ENCODE measurements at regions not wholly inside any gene's neighbourhood (a gene's known extent, or its start where the extent isn't known, plus 50 kb on each side); places are given as distances from the start of the nearest gene placed in this dataset.
"Not testable (repeated sequence)": the region's sequence is repeated elsewhere in the genome, so short reads cannot be mapped to it uniquely, and the experiment has no call there.

- no peak for DNase-seq (ENCODE audit: low read depth in 2 of 3, low spot score in 2 of 3)
Observed at GRCh38 chr14:83147006-83147405, 1613.4 kb upstream of the SEL1L start.

DNA sequence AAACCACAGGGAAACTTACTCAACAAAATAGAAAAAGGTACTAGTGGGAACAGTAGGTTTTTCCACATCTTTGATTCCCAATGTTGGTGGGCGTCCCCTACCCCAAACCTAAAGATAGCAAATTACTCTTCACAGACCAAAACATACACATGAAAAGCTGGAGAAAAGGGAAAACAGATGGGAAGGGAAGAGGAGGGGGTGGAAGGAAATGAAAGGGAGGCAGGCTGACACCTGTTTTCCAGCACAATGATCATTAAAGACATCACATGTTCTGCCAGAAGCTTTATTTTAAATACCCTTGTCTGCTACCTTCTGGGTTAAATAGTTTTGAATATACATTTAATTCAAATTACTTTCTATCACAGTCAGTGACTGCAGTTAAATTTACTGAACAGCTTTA, 1617.9 kb upstream of the SEL1L start:
- no peak for DNase-seq (ENCODE audit: low read depth in 2 of 3, low spot score in 2 of 3)

DNA sequence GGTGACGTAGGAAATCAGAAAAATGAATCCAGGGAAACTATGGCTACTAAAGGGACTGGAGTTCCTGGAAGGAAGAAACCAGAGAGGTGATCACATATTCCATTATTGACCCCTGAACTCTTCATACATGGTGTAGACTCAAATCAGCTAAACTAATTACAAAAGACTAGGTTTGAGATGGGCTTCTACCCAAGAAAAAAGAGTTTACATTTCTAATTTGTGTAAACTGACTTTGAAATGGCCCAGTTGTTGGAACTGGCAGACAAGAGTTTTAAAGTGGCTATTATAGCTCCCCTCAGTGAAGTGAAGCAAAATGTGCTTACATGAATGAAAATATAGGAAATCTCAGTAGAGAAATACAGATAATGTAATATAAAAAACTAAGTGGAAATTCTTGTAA, 1619.4 kb upstream of the SEL1L start:
- no peak for DNase-seq (ENCODE audit: low read depth in 2 of 3, low spot score in 2 of 3)

- DNase-seq (ENCODE audit: low read depth in 2 of 3, low spot score in 2 of 3): no peak
Observed at GRCh38 chr14:83162361-83162929, 1628.8 kb upstream of the SEL1L start.

GRCh38 chr14:83163016-83163415, 1629.4 kb upstream of the SEL1L start:
- DNase-seq (ENCODE audit: low read depth in 2 of 3, low spot score in 2 of 3): no peak

DNA sequence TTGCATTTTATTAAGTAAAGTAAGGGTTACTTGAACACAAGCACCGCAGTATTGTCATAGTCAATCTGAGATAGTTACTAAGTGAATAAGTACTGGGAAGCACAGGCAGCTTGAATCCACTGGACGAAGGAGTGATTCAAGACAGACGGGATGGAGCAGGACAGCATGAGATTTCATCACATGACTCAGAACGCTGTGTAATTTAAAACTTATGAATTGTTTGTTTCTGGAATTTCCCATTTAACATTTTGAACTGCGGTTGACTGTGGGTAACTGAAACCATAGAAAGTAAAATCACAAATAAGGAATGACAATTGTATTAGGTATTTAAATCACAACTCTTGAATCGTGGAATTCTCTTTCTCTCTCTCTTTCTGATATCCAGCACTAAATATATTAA, 1630.4 kb upstream of the SEL1L start:
- no peak for DNase-seq (ENCODE audit: low read depth in 2 of 3, low spot score in 2 of 3)

DNA sequence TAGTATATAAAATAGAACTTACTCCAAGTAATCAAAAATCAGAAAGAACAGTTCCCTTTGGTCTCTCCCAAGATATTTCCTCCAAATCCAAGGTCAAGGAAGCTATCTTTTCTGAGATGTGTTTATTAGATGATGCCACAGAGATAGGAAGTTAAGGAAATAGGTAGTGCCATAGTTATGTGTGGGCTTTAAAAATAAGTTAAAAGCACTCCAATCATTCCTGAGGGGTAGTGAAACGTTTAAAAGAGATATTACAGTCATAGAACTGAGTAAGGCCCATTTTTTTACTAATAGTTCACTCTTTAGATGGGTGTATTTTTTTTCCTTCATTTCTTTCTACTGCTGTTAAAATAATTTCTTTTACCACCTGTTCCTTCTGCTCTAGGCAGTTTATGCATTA, 1630.9 kb upstream of the SEL1L start:
- DNase-seq (ENCODE audit: low read depth in 2 of 3, low spot score in 2 of 3): no peak

DNA sequence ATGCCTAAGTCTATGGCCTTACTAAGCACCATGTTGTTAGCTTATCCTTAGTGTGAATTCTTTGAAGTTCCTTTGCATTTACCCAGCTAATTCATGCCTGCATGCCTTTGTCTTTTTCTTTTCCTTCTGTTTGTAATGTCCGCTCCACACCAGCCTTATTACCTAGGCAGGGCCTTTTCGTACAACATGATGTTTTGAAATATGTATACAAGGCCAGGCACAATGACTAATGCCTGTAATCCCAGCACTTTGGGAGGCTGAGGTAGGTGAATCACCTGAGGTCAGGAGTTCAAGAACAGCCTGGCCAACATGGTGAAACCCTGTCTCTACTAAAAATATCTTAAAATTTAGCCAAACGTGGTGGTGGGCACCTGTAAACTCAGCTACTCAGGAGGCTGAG, 1636.5 kb upstream of the SEL1L start:
- no peak for DNase-seq (ENCODE audit: low read depth in 2 of 3, low spot score in 2 of 3)

DNA sequence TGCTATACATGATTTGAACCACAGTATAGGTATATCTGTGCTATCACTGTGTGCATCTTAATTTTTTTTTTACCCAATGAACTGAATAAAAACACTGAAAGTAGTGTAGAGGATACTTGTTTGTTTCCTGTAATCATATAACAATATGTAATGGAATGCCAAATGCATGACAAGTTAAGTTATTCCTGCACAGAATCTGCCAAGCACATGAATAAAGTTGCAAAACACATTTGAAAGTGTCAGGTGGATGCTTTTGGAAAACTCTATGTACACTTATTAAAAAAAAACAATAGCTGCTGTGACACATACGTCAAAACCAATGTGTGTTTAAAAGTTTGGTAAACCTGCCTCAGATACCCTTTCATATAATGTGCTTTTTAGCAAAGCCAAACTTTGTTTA, 1638.1 kb upstream of the SEL1L start:
- DNase-seq (ENCODE audit: low read depth in 2 of 3, low spot score in 2 of 3): no peak

DNA sequence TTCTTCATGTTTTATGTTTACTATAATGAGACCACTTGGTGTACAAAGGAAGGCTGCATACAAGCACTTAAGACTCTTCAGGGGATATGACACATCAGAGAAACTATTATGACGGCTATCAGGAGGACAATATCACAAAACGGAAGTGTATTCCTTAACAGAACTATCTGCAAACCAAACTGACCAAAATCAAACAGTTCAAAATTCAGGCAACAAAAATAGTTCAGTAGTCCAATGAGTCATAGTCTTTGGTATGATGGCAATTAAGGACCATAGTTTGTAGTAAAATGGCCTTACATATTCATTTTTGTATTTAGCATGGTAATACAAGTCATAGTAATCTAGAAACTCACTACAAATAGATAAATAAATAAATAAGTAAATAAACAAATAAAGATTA, 1638.7 kb upstream of the SEL1L start:
- no peak for DNase-seq (ENCODE audit: low read depth in 2 of 3, low spot score in 2 of 3)

- DNase-seq (ENCODE audit: low read depth in 2 of 3, low spot score in 2 of 3): no peak
Observed at GRCh38 chr14:83173687-83174086, 1640.0 kb upstream of the SEL1L start.

GRCh38 chr14:83184531-83184930, 1650.9 kb upstream of the SEL1L start:
- no peak for DNase-seq (ENCODE audit: low read depth in 2 of 3, low spot score in 2 of 3)

DNA sequence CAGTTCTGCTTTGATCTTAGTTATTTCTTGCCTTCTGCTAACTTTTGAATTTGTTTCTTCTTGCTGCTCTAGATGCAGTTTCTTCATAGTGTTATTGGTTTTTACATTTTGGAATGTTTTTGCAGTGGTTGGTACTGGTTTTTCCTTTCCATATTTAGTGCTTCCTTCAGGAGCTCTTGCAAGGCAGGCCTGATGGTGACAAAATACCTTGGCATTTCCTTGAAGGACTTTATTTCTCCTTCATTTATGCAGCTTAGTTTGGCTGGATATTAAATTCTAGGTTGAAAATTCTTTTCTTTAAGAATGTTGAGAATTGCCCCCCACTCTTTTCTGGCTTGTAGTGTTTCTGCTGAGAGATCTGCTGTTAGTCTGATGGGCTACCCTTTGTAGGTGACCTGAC, 1654.7 kb upstream of the SEL1L start:
- not testable (repeated sequence) for DNase-seq (ENCODE audit: low read depth in 2 of 3, low spot score in 2 of 3)

- no peak for DNase-seq (ENCODE audit: low read depth in 2 of 3, low spot score in 2 of 3)
Observed at GRCh38 chr14:83196236-83196635, 1662.6 kb upstream of the SEL1L start.

DNA sequence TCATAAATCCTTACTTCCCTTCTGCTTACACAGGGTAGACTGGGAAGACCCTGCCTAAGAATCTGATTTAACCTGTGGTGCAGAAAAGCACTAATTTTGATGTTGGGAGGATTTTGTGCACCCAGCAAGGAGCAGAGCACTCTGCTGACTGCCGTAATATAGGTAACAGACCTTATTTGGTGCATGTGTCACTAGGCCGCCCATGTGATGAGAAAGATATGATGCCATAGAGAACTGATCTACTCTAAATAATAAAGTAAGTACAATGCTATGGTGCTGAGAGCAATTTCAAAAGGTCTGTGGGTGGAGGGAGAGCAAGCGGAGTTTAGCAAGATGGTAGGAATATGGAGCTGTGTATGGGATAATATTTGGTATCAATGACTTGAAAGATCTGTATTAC, 1663.6 kb upstream of the SEL1L start:
- DNase-seq (ENCODE audit: low read depth in 2 of 3, low spot score in 2 of 3): no peak

DNA sequence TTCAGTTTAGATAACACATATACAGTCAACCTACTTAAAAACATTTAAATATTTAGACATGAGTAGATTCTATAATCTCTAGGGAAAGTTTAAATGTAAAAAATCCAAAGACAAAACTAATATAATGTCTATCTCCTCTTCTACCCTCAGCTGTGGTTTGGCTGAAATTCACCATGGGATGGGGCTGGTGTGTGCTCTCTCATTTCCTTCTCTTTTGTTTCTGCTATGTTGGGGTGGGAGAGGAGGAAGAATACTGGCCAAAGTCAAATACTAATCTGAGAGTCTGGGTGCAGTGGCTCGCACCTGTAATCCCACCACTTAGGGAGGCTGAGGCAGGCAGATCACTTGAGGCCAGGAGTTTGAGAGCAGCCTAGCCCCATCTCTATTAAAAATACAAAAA, 1673.9 kb upstream of the SEL1L start:
- no peak for DNase-seq (ENCODE audit: low read depth in 2 of 3, low spot score in 2 of 3)

- DNase-seq (ENCODE audit: low read depth in 2 of 3, low spot score in 2 of 3): no peak
Observed at GRCh38 chr14:83208341-83208740, 1674.7 kb upstream of the SEL1L start.

DNA sequence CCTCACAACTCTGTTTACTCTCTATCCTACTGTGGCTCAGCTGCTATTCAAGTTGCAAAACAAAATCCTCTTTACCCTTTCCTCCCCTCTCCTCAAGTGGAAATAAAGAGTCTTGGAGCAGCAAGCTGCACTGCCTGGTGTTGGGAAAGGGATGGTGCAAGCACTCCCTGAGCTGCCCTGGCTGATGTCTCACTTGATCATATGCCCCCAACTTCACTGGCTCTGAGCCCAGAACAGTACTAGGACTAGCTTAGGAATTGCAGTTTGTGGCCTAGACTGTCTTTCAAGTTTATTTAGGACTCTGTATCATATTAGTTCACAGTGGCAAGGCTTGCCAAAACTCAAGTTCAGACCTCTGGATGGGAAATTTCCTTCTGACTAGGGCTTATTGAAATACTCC, 1683.8 kb upstream of the SEL1L start:
- DNase-seq (ENCODE audit: low read depth in 2 of 3, low spot score in 2 of 3): no peak

GRCh38 chr14:83247924-83248639, 1714.4 kb upstream of the SEL1L start:
- DNase-seq (ENCODE audit: low read depth in 2 of 3, low spot score in 2 of 3): no peak

- DNase-seq (ENCODE audit: low read depth in 2 of 3, low spot score in 2 of 3): no peak
Observed at GRCh38 chr14:83251402-83251801, 1717.7 kb upstream of the SEL1L start.

GRCh38 chr14:83253870-83254269, 1720.2 kb upstream of the SEL1L start:
- DNase-seq (ENCODE audit: low read depth in 2 of 3, low spot score in 2 of 3): no peak

- no peak for DNase-seq (ENCODE audit: low read depth in 2 of 3, low spot score in 2 of 3)
Observed at GRCh38 chr14:83255015-83255726, 1721.5 kb upstream of the SEL1L start.

DNA sequence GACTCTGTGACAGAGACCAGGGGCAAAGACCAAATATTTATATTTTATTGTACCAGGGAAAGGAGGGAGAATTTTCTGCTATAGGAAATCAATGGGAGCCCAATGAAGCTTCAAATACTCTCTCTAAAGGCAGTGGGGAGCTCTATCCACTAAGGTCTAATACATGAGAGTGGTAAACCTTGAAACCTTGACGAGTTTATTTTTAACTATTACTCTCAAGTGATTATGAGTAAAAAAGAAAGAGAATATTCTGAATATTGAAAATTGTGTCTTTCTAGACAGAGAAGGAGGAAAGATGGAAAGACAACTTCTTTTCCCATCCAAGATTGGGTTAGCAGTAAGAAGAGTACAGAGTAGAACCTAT, 1722.1 kb upstream of the SEL1L start:
- no peak for DNase-seq (ENCODE audit: low read depth in 2 of 3, low spot score in 2 of 3)

Data from activated CD8-positive, alpha-beta memory T cell treated with anti-CD3 and anti-CD28 coated beads for 48 hours (primary cell).